ENCODE measurements at regions not wholly inside any gene's neighbourhood (a gene's known extent, or its start where the extent isn't known, plus 50 kb on each side); places are given as distances from the start of the nearest gene placed in this dataset.

- no peak for FAIRE-seq
These were observed 92.1 kb upstream of the FAM3C start for GRCh38 chr7:121488111-121488650.

DNA sequence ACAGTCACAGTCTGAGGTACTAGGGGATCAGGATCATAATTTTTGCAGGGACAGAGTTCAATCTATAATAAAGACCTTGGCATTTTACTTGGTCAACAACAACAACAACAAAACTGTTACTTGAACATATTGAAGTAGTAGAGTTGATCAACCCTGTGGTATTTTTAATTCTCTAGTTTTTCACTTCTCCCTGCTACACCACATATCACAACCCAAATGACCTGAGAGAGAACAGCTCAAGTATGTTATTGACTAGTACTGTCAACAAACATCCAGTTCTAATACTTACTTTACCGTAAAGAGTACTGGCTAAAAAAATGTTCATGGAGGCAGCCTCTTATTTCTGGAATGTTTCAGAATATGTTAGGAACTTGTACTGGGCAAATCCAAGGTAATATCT is 90.5 kb upstream of the FAM3C start:
- FAIRE-seq = no peak

DNA sequence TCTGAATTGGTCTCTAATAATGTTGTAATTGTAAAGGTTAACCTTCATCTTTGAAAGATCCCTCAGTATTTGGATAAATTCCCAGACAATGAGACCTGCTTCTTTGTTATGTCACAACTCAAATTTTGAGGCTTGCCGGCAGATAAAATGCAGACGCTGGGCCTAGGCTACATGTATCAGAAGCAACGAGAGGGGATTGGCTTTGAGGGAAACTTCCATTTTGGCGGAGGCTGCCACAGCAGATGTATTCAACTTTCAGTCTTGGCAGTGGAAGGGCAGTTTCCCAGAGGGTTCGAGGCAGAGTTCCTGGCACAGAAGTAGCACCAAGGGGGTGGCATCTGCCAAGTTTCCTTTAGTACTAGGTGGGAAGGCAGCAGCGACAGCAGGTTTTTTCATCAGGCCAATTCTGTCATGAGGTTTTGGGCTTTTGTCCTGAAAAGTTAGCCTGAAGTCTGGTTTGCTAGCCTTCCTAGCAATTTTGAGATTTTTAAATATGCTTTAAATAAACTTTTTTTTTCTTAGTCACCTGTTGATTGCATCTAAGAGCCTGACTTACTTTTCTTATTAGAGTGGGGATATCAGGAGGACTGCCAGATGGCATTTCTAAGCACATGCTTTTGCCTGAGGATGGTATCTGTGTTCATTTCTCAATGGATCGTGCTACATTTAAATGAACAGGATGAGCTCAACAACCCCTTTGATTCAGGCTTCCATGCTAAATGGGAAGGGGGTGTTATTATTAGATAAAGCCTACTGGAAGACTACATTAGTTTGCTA is 89.5 kb upstream of the FAM3C start:
- FAIRE-seq = no peak

DNA sequence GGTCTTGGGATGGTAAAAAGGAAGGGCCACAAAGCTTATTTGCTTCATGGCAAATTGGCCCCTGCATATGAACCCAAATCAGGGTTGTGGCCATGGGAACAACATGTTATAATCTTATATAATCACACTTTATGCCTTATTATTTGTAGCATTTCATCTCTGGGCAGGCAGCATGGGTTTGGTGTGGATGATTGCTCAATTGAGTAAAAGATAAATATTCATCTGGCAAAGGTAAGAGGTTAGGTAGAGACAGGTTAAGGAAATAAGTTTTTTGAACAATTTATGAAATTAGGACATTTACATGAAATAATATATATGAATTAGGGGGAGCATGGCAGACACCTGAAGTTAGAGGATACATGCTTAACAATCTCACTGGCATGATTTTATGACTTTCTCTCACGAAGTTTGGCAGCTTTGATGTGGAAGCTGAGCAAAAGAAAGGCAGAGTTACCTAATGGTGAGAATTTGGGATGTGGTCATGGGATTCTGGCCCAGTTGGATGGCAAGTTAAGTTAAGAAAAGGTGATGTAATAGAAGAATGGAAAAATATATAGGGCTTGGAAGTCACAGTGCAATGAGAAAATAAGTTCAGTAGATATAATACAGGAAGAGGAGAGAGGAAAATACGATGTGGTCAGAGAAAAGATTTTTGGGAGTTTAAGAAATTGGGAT is 88.1 kb upstream of the FAM3C start:
- no peak for FAIRE-seq

DNA sequence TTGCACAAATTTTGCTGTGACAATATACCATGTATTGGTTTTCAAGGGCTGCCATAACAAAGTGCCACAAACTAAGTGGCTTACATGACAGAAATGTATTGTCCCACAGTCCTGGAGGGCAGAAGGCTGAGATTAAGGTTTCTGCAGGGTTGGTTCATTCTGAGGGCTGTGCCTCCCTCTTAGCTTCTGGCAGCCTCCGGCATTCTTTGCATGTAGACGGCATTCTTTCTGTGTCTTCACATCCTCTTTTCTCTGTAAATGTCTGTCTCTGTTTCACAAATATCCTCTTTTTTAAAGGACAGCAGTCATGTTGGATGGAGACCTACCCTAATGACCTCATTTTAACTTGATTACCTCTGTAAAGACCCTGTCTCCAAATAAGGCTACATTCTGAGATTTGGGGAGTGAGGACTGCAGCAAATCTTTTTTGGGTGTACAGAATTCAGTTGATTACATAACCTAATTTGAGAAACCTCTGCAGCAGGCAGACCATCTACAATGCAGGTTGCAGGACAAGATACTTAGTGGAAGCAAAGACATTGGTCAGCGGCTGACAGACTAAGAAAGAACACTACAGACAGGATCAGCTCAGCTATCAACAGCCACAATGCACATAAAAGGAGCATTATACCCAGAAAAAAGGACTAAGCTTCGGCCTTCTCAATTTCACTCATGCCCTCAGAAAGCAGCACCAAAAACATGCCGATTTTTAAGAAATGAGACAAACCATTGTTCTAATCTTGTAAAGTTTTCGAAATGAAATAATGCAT is 84.6 kb upstream of the FAM3C start:
- no peak for FAIRE-seq

DNA sequence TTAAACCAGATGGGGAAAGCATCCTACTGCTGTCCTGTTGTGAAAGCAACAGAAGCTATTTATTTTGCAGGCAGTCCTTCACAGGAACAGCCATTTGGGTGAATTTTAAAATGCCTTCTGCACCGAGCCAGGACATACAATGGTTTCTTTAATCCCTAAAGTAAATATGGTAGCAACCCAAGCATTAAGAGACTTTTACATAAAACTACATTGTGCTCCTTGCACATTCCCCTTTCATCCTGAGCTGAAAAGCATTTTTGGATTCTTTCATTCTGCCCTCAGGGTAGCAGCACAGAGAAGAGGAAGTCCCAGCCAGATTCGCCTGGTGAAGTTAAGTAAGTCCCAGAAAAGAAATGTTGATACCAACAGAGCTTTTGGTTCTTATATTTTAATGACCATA is 84.0 kb upstream of the FAM3C start:
- no peak for FAIRE-seq

- no peak for FAIRE-seq
These were observed 83.4 kb upstream of the FAM3C start for GRCh38 chr7:121479466-121479865.

DNA sequence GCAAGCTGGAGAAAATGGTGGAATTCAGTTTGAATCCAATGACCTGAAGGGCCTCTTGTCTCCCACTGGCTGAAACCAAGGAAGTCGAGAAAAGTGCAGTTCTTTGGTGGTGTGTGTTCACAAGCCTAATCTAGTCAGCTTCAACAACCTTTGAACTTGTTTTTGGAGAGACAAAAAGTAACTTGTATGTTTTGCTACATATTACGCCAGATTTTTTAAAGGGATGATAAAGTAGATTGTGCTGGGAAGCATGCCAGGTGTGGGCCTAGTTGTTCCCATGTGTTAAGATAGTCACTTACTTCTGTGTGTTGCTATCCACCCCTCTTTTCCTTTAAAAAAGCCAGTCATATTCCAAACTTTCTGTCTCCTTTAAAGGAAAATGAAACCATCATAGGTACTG is 79.7 kb upstream of the FAM3C start:
- FAIRE-seq = no peak

GRCh38 chr7:121474301-121474673 is 78.2 kb upstream of the FAM3C start:
- FAIRE-seq = no peak

- FAIRE-seq = no peak
These were observed 77.7 kb upstream of the FAM3C start for GRCh38 chr7:121473645-121474300.

DNA sequence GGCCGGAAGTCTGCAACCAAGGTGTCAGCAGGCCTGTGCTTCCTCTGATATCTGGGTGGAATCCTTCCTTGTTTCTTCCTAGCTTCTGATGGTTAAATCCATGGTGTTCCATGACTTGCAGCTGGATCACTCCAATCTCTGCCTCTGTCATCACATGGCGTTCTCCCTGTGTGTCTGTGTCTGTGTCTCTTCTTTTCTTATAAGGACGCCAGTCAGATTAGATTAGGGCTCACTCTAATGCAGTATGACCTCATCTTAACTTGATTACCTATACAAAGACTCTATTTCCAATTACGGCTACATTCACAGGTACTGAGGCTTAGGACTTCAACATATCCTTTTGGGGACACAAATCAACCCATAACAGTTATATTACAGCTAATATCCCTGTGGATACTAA is 70.3 kb upstream of the FAM3C start:
- FAIRE-seq = no peak

DNA sequence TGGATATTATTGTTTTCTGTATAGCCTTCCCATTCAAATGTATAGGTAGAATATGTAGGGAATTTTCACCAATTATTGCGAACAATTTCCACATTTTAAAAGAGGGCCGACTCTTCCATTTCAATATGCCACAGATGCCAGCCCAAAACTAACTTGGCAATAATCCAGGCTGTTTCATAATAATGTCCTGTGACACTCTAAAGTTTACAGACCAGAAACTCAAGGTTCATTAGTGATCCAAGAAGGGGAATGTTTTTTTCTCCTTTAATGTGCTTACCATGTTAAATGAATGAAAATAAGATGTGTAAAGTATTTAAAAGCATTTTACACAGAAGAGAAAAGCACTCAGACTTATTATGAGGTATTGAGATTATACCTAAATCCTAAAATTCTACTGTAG is 63.0 kb upstream of the FAM3C start:
- FAIRE-seq = no peak

DNA sequence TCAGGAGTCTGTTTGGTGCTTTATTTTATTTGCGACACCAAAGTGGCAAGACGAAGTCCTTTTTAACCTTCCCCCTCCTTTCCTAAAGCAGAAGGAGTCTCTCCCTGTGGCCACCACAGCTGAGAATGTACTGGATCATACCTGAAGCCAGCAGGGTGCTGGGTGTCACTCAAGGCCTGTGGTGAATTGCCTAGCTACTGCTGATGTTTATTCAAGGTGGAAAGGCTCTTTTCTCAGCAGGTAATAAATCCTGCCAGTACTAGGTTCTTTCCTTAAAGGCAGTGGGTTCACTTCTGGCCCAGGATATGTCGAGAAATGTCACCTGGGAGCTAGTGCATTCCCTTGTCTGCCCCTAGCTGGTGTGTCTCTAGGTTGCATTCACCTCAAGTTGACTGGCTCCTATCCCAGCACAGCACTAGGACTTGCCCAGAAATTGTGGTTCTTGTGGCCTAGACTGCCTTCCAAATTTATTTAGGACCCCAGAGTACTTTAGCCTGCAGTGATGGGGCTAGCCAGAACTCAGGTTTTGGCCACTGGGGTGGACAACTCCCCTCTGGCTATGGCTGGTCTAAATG is 60.8 kb upstream of the FAM3C start:
- no peak for FAIRE-seq

DNA sequence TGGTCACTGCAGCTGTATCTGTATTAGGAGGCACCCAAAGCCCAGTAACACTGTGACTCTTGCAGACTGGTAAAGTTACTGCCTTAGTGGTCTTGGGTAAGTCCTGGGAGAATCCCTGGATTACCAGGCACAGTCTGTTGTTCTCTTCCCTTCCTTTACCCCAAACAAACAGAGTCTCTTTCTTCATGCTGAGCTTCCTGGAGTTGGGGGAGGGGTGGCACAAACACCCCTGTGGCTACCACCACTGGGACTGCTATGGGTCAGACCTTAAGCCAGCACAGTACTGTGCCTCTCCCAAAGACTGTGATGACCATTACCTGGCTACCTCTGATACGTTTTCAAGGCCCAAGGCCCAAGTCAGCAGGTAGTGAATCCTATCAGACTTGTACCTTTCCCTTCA is 59.9 kb upstream of the FAM3C start:
- FAIRE-seq = no peak

DNA sequence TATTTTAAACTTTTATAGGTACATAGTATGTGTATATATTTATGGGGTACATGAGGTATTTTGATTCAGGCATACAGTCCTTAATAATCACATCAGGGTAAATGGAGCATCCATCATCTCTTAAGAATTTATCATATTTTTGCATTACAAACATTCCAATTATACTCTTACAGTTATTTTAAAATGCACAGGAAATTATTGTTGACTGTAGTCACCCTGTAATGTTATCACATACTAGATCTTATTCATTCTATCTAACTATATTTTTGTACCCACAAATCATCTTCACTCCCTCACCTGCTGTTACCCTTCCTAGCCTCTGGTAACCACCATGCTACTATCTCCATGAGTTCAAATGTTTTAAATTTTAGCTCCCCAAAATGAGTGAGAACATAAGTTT is 56.3 kb upstream of the FAM3C start:
- FAIRE-seq = no peak

DNA sequence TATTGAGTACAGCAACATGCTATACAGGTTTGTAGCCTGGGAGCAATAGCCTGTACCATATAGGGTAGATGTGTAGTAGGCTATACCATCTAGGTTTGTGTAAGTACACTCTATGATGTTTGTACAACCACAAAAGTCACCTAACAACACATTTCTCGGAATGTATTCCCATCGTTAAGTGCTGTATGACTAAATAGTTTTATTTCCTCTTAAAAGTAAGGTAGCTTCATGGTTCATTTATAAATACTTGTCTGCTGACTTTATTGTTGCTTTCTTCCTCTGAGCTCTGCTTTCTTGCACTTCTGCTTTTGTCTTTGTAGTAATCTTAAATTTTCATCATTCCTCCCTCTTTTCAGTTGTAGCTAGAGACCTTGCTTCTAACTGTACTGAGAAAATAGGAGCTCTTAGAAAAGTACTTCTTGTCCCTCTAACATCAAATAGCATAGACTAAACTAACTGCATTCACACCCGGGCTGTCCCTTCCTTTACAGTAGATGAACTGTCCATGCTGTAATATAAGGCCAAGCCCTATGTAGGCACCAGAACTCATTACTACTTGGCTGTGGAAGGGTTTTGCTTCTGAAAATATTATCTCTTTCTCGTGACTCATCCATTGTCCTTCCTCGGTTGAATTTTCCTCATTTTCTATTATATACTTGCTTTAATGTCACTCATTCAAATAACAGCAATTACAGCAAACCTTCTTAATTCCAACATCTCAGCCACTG is 55.4 kb upstream of the FAM3C start:
- no peak for FAIRE-seq

DNA sequence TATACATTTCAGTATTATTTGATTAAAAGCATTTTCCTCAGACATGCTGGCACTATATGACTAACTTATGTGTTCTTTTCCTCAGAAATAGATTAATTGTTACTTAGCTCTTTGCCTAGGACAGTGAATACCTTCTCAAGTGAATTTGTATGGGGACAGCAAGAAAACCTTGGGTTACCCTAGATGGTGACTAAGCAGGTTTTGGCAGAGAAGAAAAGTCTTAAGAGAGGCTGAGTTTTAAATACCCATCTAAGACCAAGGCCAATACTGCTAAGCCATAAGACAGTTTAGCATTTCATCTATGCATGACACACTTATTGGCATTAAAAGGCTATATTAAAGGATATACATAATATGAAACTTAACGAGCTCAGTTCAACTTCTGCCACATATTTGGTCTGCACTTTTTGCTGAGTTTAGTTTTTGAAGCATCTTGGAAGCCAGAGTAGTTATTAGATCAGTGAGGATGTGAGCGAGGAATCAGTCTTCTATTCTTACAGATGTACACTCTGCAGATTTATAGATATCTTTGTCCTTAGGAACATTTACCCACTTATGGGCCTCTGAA is 54.6 kb upstream of the FAM3C start:
- no peak for FAIRE-seq

- FAIRE-seq = no peak
These were observed 53.7 kb upstream of the FAM3C start for GRCh38 chr7:121449735-121450240.

- no peak for FAIRE-seq
These were observed 53.2 kb upstream of the FAM3C start for GRCh38 chr7:121449329-121449728.

- FAIRE-seq = no peak
These were observed 52.3 kb upstream of the FAM3C start for GRCh38 chr7:121448429-121448828.

GRCh38 chr7:121447911-121448300 is 51.8 kb upstream of the FAM3C start:
- no peak for FAIRE-seq

Data from endometrium (tissue), 2 donors.